ENCODE measurements at regions not wholly inside any gene's neighbourhood (a gene's known extent, or its start where the extent isn't known, plus 50 kb on each side); places are given as distances from the start of the nearest gene placed in this dataset.
"Not testable (repeated sequence)": the region's sequence is repeated elsewhere in the genome, so short reads cannot be mapped to it uniquely, and the experiment has no call there.

GRCh38 chr9:41839786-41840185, 289.4 kb downstream of the CNTNAP3B start:
- DNase-seq (ENCODE audit: low spot score), result not testable (repeated sequence)

GRCh38 chr9:41838953-41839352, 290.3 kb downstream of the CNTNAP3B start:
- not testable (repeated sequence) for DNase-seq (ENCODE audit: low spot score)

- not testable (repeated sequence) for DNase-seq (ENCODE audit: low spot score)
These were observed 290.7 kb downstream of the CNTNAP3B start for GRCh38 chr9:41838562-41838851.

- not testable (repeated sequence) for DNase-seq (ENCODE audit: low spot score)
These were observed 291.3 kb downstream of the CNTNAP3B start for GRCh38 chr9:41837684-41838561.

- DNase-seq (ENCODE audit: low spot score), result not testable (repeated sequence)
These were observed 296.1 kb downstream of the CNTNAP3B start for GRCh38 chr9:41833108-41833507.

- not testable (repeated sequence) for DNase-seq (ENCODE audit: low spot score)
These were observed 304.5 kb downstream of the CNTNAP3B start for GRCh38 chr9:41824723-41825122.

- not testable (repeated sequence) for DNase-seq (ENCODE audit: low spot score)
These were observed 326.5 kb downstream of the CNTNAP3B start for GRCh38 chr9:41802706-41803105.

GRCh38 chr9:41798684-41799083, 330.5 kb downstream of the CNTNAP3B start:
- DNase-seq (ENCODE audit: low spot score), result not testable (repeated sequence)

- not testable (repeated sequence) for DNase-seq (ENCODE audit: low spot score)
These were observed 338.4 kb downstream of the CNTNAP3B start for GRCh38 chr9:41790719-41791363.

- not testable (repeated sequence) for DNase-seq (ENCODE audit: low spot score)
These were observed 339.2 kb downstream of the CNTNAP3B start for GRCh38 chr9:41790007-41790406.

- DNase-seq (ENCODE audit: low spot score), result not testable (repeated sequence)
These were observed 339.8 kb downstream of the CNTNAP3B start for GRCh38 chr9:41789387-41789786.

- DNase-seq (ENCODE audit: low spot score), result not testable (repeated sequence)
These were observed 341.3 kb downstream of the CNTNAP3B start for GRCh38 chr9:41787951-41788350.

- DNase-seq (ENCODE audit: low spot score), result not testable (repeated sequence)
These were observed 342.0 kb downstream of the CNTNAP3B start for GRCh38 chr9:41787270-41787669.

GRCh38 chr9:41784006-41784405, 345.2 kb downstream of the CNTNAP3B start:
- DNase-seq (ENCODE audit: low spot score), result not testable (repeated sequence)

GRCh38 chr9:41783070-41783810, 346.0 kb downstream of the CNTNAP3B start:
- DNase-seq (ENCODE audit: low spot score), result not testable (repeated sequence)

GRCh38 chr9:41781899-41782298, 347.3 kb downstream of the CNTNAP3B start:
- DNase-seq (ENCODE audit: low spot score), result not testable (repeated sequence)

GRCh38 chr9:41779897-41780406, 349.3 kb downstream of the CNTNAP3B start:
- DNase-seq (ENCODE audit: low spot score), result not testable (repeated sequence)

- not testable (repeated sequence) for DNase-seq (ENCODE audit: low spot score)
These were observed 350.0 kb downstream of the CNTNAP3B start for GRCh38 chr9:41779192-41779591.

- DNase-seq (ENCODE audit: low spot score), result not testable (repeated sequence)
These were observed 350.6 kb downstream of the CNTNAP3B start for GRCh38 chr9:41778535-41779071.

GRCh38 chr9:41777536-41777935, 351.7 kb downstream of the CNTNAP3B start:
- not testable (repeated sequence) for DNase-seq (ENCODE audit: low spot score)

- DNase-seq (ENCODE audit: low spot score), result not testable (repeated sequence)
These were observed 356.7 kb downstream of the CNTNAP3B start for GRCh38 chr9:41772541-41772940.

- DNase-seq (ENCODE audit: low spot score), result not testable (repeated sequence)
These were observed 357.5 kb downstream of the CNTNAP3B start for GRCh38 chr9:41771693-41772092.
